ENCODE measurements at regions not wholly inside any gene's neighbourhood (a gene's known extent, or its start where the extent isn't known, plus 50 kb on each side); places are given as distances from the start of the nearest gene placed in this dataset.
"Not testable (repeated sequence)": the region's sequence is repeated elsewhere in the genome, so short reads cannot be mapped to it uniquely, and the experiment has no call there.

DNA sequence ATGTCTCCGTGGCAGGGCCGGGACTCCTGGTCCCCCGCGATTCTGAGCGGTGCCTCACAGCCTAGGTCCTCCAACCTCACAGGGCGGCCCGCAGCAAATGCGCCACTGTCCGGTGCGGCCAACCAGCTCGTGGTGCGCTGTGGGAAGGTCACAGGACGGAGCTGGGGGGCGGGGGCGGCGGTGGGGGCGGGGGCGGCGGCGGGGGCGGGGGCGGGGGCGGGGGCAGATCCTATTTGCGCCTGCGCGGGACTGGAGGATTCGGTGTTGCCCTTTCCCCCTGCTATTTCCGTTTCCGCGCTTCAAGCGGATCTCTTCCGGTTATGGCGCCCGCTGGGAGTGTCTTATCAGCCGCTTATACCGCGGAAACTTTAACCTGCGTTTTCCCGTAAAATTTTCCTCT lies 106.7 kb upstream of the SNRPN start:
- DNase-seq: no peak

DNA sequence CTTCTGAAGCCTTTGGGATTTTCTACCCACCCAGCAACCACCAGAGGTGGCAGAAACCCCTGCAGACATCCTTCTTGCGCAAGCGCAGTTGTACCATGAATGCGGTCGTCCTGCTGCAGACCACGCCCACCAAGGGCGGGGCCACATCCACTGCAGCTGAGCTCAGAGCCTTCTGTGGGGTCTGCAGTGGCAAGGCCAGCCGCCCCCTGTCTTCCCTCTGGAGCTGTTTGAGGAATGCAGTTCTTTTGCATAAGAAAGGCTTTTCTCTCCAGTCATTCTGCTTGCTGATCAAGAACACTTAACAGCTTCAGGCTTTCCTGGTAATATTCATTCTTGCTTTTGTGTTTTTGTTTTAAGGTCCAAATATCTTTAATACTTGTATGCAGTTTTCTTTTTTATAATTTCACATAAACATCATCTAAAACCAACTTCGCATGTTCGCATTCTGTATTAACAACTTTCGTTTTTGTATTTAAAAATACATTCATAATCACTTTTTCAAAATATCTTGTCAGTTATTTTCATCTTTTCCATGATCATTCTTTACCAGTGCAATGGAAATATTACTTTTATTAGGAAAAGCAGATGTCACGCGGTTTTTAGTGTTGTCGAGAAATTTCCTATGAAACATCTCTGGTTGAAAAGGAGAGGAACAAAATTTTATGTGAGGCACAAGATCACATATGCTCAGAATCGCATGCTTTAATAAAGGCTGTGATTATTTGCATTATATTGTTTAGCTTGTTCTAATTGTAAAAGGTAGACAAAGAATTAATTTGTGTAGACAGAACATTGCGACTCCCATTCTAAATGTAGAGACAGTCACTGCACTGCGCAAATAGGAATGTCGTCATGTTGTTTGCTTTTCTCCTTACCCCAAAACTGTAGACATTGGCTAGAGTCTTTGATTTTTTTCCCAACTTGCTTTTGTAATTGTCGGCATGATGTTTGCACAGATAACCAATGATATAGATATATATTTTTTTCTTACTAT lies 98.1 kb upstream of the SNRPN start:
- DNase-seq: no peak

DNA sequence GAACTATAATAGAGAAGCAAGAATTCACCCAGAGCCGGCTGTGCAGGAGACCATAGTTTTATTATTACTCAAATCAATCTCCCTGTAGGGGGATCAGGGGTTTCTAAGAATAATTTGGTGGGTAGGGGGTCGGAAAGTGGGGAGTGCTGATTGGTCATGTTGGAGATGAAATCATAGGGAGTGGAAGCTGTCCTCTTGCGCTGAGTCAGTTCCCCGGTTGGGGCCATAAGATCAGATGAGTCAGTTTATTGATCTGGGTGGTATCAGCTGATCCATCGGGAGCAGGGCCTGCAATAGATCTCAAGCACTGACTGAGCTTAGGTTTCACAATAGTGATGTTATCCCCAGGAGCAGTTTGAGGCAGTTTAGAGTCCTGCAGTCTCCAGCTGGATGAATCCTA lies 97.0 kb upstream of the SNRPN start:
- no peak for DNase-seq

DNA sequence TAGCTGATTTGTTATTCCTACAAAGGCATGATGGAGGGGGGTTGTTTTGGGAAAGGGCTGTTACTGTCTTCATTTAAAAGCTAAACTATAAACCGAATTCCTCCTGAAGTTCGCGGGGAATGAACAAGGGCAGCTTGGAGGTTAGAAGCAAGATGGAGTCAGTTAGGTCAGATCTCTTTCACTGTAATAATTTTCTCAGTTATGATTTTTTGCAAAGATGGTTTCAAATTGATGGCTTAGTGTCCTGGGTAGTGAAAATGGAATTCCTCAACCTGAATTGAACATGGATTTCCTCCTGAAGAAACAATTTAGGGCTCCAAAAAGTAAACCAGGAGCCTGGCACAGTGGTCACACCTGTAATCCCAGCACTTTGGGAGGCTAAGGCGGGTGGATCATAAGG lies 96.6 kb upstream of the SNRPN start:
- DNase-seq: not testable (repeated sequence)

DNA sequence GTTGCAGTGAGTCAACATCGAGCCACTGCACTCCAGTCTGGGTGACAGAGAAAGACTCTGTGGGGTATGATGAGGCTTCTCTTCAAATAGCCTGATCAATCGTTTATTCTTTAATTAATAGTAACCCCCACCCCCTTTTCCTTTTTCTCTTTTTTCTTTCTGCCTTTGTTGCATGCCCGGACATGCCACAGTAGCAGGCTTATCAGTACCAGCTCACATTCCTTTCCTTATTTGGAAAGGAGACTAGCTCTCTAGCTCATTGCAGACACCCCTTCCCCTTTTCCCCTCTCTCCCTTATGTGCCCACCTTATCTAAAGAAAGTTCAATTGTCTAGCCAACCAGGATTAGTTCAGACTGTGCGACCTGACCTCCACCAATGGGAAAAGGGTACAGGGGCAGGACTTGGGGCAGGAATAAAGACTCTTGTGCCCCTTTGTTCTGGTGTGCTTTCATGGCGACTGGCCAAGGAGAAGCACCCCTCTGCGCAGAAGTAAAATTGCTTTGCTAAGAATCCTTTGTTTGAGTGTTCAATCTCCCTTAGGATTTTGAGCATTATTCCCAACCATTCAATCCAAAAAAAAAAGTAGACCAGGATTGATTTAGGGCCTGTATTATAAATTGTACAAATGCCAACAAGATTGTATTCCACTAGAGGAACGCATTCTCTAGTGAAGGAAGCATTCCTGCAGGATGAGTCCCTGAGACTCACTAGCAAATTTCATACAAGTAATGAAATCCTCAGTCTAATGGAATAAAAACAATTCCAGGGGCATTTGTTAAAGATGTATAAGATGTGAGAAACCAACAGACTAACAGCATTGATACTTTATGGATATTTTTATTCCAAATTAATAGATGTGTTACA lies 95.8 kb upstream of the SNRPN start:
- DNase-seq: no peak

DNA sequence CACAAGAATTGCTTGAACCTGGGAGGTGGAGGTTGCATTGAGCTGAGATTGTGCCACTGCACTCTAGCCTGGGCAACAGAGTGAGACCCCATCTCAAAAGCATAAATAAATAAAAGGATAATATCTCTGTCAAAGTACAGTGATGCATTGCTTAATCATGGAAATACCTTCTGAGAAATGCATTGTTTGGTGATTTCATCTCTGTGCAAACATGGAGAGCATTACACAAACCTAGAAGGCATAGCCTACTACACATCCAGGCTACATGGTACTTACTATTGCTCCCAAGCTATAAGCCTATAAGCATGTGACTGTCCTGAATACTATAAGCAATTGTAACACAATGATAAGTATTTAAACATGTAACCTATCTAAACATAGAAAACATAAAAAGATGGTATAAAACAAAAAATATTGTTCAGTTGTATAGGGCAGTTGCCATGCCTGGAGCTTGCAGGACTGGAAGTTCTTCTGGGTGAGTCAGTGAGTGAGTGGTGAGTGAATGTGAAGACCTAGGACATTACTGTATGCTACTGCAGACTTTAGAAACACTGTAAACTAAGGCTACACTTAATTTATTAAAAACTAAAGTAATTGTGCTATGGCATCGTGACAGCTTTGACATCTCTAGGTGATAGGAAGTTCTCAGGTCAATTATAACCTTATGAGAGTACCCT lies 93.6 kb upstream of the SNRPN start:
- DNase-seq: no peak

DNA sequence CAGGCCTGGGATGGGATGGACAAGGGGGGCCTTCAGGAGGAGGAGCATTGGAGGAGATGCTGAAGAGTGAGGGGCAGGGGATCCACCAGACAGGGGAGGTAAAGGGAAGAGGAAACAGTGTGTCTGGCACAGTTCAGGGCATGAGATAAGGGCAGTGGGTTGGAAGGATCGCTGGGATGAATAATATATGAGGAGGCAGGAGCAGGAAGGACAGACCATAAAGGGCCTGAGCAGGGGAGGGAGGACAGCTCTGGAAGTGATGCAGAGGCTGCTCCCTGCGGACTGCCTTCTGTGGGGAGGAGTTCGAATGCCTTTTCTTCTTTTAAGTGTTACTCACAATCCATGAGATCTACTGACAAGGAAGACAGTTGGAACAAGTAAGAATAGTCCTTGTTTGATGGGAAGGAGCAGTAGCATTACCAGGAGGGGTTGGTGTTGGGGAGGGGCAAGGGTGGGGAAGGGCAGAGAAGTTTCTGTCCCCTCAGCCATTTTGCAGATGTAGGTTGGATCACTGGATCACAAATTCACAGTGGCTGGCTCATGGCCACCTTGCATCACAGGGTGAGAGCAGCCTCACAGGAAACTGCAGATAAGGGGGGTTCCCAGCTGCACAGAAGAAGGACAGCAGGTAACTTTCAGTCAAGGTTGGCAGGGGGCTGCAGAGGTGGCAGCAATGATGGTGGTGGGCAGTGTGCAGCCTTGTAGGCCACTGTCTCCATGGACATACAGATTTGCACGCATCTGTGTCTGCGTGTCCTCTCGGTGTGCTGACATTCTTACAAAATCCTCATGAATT lies 91.9 kb upstream of the SNRPN start:
- DNase-seq: no peak

DNA sequence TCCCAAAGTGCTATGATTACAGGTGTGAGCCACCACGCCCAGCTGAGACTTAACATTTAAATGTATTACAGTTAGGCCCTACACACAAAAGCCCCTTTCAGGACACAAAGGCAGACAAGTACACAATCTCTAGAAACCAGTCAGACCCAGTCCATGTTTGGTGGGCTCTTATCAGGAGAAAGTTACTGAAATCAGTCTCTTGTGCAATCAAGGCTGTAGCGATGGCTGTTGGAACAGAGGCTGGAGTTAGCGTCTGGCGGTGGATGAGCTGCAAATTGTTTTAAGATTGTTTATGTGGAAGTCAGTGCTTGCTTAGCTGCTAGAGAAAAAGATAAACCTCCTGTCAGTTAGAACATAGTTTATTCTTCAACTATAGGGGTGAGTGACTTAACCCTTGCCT lies 89.5 kb upstream of the SNRPN start:
- no peak for DNase-seq

DNA sequence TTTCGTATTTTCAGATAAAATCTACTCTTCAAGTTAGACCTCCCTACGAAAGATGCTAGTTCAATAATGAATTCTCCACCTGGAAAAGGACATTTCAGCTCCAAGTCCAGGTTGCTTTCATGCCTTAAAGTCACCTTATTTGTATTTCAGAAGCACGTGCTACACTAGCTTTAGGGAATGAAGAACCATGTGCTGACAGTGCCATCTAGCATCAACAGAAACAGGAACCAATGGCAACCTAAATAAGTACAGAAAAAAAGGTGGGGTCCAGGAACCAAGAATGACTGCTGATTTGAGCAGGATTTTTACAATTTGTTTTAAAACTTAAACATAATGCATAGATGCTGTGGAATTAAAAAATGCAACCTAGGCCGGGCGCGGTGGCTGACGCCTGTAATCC lies 77.6 kb upstream of the SNRPN start:
- DNase-seq: no peak

DNA sequence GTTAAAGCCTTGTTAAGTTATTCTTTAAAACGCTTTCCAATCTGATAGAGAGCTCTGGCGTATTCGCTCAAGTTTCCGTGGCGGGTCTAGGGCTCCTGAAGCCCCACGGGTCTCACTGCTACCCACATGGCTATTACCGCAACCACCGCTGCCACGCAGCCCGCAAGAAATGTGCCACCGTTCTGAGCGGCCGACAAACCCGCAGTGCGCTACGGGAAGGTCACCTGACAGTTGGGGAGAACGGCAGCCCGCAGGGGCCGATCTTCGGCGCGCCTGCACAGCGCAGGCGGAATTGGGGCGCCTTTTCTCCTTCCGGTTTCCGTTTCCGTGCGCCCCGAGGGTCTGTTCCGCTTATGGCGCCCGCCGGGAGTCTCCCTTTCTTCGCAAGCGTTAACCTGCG lies 76.6 kb upstream of the SNRPN start:
- no peak for DNase-seq

DNA sequence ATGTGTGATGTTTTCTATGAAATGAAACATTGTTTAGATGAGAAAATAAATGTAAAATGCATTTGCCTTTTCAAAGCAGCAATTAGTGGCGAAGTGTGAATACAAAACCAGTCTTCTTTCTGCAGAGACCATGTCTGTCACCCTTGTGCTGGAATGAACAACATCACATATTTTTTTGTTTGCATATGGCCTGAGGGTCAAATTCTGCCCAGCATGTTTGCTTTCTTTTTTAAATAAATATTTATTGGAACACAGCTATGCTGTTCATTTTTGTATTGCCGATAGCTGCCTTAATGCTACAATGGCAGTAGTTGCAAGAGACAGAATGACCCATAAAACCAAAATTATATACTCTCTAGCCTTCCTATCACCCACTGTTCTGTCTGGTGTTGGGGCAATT lies 75.3 kb upstream of the SNRPN start:
- DNase-seq: no peak

DNA sequence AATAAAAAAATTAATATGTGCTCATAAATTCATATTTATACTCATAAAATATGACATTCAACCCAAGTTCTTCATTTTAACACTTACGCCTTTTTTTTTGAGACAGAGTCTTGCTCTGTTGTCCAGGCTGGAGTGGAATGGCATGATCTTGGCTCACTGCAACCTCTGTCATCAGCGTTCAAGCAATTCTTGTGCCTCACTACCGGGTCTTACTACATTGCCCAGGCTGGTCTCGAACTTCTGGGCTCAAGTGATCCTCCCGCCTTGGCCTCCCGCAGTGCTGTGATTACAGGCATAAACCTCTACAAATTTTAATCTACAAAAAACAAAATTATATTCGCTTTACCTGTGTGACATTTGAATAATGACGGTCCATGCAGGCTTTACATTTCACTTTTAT lies 74.1 kb upstream of the SNRPN start:
- no peak for DNase-seq

DNA sequence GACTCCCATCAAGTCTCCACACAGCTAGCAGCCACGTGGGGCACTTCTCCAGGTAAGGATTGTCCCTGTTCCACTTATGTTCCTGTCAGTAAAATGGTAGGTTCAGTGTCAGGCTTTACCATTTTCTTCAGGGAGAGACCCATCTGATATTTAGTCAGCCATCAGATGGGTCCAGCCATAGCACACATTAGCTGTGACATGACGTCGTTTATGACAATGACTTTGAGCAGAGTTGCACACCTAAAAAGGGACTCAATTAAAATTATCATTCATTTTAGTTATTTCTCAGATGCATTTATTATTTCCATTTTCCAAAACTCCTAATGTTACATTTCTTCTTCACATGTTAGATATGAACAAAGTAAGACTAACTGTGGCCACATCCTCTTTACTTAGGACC lies 68.2 kb upstream of the SNRPN start:
- no peak for DNase-seq

DNA sequence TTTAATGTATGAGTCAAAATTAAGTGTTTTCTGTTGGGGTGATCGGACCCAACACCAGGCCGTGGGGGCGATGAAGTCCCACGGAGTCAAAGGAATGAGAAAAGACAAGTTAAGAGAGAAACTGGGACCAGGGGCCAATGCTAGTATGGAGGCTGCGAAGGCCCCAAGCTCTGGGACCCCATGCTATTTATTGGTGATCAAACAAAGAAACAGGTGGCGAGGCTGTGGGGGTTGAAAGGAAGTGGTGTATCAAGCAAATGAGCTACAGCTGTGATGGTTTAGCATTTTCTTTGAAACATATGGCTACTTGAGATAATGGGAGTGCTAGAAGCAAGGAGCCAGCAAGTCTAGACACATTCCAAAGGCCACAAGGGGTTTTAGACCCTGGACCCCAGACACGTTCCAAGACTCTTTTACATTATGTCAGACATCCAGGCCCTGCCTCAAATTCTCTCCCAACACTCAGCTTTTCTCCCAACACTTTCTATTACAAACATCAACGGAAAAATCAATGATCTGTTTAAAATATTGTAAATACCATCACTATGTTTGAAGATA lies 56.0 kb upstream of the SNRPN start:
- no peak for DNase-seq

DNA sequence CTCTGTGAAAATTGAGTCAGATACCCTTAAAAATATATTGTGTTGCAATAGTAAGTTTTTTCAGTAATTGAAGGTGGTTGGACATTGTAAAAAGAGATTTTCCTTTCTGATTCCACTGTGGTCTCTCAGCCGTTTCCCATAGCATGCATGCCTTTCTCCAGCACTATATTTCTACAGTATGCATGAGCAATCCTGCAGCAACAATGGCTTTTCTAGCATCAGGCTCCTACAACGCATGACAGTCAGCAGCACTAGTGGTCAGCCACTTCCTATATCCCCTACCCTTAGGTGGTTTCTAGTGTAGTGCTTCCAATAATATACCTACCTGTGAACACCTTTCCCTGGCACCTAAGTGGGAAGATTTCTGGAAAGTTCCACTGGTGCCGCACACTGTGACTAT lies 55.4 kb upstream of the SNRPN start:
- no peak for DNase-seq

DNA sequence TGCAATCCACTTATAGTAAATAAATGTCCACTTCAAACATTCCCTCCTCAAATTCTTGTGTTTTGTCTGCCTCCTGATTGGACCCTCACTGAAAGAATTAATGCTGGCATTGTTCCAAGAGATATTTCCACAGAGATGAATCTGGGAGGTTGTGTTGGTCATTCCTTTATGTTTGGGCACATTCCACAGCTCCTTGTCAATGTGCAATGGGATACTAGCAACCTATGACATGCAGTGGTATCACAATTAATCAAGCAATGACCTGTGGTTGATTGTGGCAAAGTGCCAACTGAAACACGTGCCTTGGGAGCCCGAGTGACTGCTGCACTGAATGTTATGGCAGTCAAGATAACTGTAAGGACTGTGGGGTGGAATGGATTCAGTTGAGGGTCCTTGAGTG lies 55.0 kb upstream of the SNRPN start:
- no peak for DNase-seq

DNA sequence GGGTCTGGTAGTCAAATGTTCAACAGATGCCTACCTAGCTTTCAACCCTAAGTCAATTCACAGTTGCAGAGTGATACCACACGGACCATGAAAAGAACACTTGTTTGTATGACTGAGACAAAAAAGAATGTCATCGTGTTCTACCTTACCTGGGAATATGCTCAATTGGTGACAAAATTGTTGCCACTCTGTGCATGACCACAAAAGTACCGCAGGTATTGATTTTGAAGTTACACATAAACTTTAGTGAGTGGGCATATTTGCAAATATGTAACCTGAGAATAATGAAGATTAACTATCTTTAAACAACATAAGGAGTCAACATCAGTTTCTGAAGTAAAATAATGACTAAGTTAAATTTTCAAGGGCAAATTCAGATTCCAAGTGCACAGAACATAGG lies 53.4 kb upstream of the SNRPN start:
- no peak for DNase-seq
